HCT116 (cell line): ENCODE measurements at regions not wholly inside any gene's neighbourhood (a gene's known extent, or its start where the extent isn't known, plus 50 kb on each side); places are given as distances from the start of the nearest gene placed in this dataset.

ENCODE experiments used
- ATAC-seq: fragments of 200-7000 bp; cut with Tn5 transposase; 2 replicates; pipeline ENCODE4 v1.9.1; 2020; ENCODE audit warnings: mild to moderate bottlenecking, moderate library complexity
- BruUV-seq: library from RNA; stranded (reverse); fragments of 400-500 nt; replicated peaks from 2 replicates; lab custom pipeline; 2021; lab: Mats Ljungman, UMichigan
- CTCF ChIA-PET: fragments of 300-600 bp; sonication (Branson Sonifier 250); formaldehyde crosslinking; loops from one replicate; lab custom pipeline; 2021; ENCODE audit warnings: antibody characterized with exemption; lab: Charles Lee
- POLR2A ChIA-PET: fragments of 300-600, 350-600 bp; sonication (Branson Sonifier 250); formaldehyde crosslinking; loops from one replicate; lab custom pipeline; 2021; ENCODE audit warnings: antibody characterized with exemption; lab: Charles Lee
- RAD21 ChIA-PET, 2 experiments: fragments of 300-600 bp; sonication (Branson Sonifier 250); formaldehyde crosslinking; loops; one replicate each; lab custom pipeline; 2023; ENCODE audit warnings: low total read pairs in 2 of 2; ENCODE audit not compliant: uncharacterized antibody in 2 of 2, unreplicated experiment in 2 of 2, low non-redundant PET in 1 of 2; lab: Charles Lee
- DNase-seq: peaks from one replicate; pipeline ENCODE4 v3.0.0-alpha.2; 2010; ENCODE audit warnings: low read depth, low spot score
- H2AFZ ChIP-seq: fragments of 200-600 bp; shearing (Covaris generic), sonication (generic); 2 replicates; pipeline ENCODE4 v1.6.1; 2017; ENCODE audit warnings: low read depth, mixed run types, mixed read lengths, antibody characterized with exemption, low read length; ENCODE audit not compliant: poor library complexity, severe bottlenecking
- H3K27ac ChIP-seq: 2 replicates; pipeline ENCODE4 v1.5.1; 2012; ENCODE audit warnings: low read depth, low read length
- H3K27me3 ChIP-seq: fragments of 200-600 bp; sonication (generic); 2 replicates; pipeline ENCODE4 v1.6.1; 2016; ENCODE audit warnings: mixed run types, low read length, mixed read lengths; ENCODE audit not compliant: insufficient read depth
- H3K36me3 ChIP-seq, 2 experiments: fragments of 200-500 bp in 1 of 2; fragments of 200-600 bp in 1 of 2; sonication (Bioruptor generic) in 1 of 2; sonication (generic) in 1 of 2; 2 replicates each; pipeline versions ENCODE4 v1.5.1 to v1.6.1; 2014 to 2016; ENCODE audit warnings: low read length in 2 of 2, inconsistent platforms in 1 of 2, mixed read lengths in 1 of 2, mixed run types in 1 of 2; ENCODE audit not compliant: insufficient read depth in 2 of 2, control insufficient read depth in 1 of 2
- H3K4me1 ChIP-seq, 2 experiments: fragments of 200-600 bp in 1 of 2; sonication (generic) in 1 of 2; 2 replicates each; pipeline versions ENCODE4 v1.5.1 to v1.6.1; 2012 to 2017; ENCODE audit warnings: low read length in 2 of 2, inconsistent platforms in 1 of 2, mild to moderate bottlenecking in 1 of 2, mixed read lengths in 1 of 2, mixed run types in 1 of 2, moderate library complexity in 1 of 2; ENCODE audit not compliant: insufficient read depth in 2 of 2, control insufficient read depth in 1 of 2
- H3K4me2 ChIP-seq: fragments of 200-600 bp; sonication (generic); 2 replicates; pipeline ENCODE4 v1.6.1; 2017; ENCODE audit warnings: mixed run types, low read length, mixed read lengths
- H3K4me3 ChIP-seq, 2 experiments: fragments of 200-600 bp in 1 of 2; sonication (generic) in 1 of 2; replicated peaks in 1 of 2; 2 replicates each; pipeline ENCODE4 v1.5.1; 2011 to 2016; ENCODE audit warnings: low read length in 2 of 2, control low read depth in 1 of 2, low read depth in 1 of 2, mild to moderate bottlenecking in 1 of 2, mixed read lengths in 1 of 2, mixed run types in 1 of 2
- H3K79me2 ChIP-seq: fragments of 200-600 bp; sonication (generic); 2 replicates; pipeline ENCODE4 v1.6.1; 2017; ENCODE audit warnings: mild to moderate bottlenecking, mixed run types, low read length, moderate library complexity, mixed read lengths; ENCODE audit not compliant: insufficient read depth
- H3K9ac ChIP-seq: fragments of 200-600 bp; sonication (generic); 2 replicates; pipeline ENCODE4 v1.6.1; 2016; ENCODE audit warnings: low read length, mixed read lengths
- H3K9me2 ChIP-seq: fragments of 200-600 bp; sonication (generic), shearing (Covaris generic); 2 replicates; pipeline ENCODE4 v1.6.1; 2017; ENCODE audit warnings: mixed run types, mild to moderate bottlenecking, moderate library complexity; ENCODE audit not compliant: insufficient read depth
- H3K9me3 ChIP-seq, 2 experiments: fragments of 200-500 bp in 1 of 2; fragments of 200-600 bp in 1 of 2; sonication (Bioruptor generic) in 1 of 2; sonication (generic) in 1 of 2; 2 replicates each; pipeline ENCODE4 v1.6.1; 2014 to 2017; ENCODE audit warnings: low read length in 2 of 2, mixed read lengths in 2 of 2, inconsistent platforms in 1 of 2, low read depth in 1 of 2, mild to moderate bottlenecking in 1 of 2, mixed run types in 1 of 2, moderate library complexity in 1 of 2; ENCODE audit not compliant: control insufficient read depth in 1 of 2, insufficient read depth in 1 of 2
- H4K20me1 ChIP-seq: fragments of 200-600 bp; sonication (generic), shearing (Covaris generic); 2 replicates; pipeline ENCODE4 v1.6.1; 2017; ENCODE audit warnings: mixed run types, mild to moderate bottlenecking, moderate library complexity; ENCODE audit not compliant: insufficient read depth
- CBX3 ChIP-seq: IDR thresholded peaks from 2 replicates; pipeline ENCODE4 v1.6.1; 2012; ENCODE audit warnings: low read depth
- CEBPB ChIP-seq: IDR thresholded peaks from 2 replicates; pipeline ENCODE4 v1.6.1; 2012; ENCODE audit warnings: low read depth
- EGR1 ChIP-seq: IDR thresholded peaks from 2 replicates; pipeline ENCODE4 v1.6.1; 2012; ENCODE audit warnings: low read depth
- ELF1 ChIP-seq: IDR thresholded peaks from 2 replicates; pipeline ENCODE4 v1.6.1; 2012; ENCODE audit warnings: low read depth, borderline replicate concordance
- EZH2 ChIP-seq: fragments of 200-600 bp; sonication (generic); IDR thresholded peaks from 2 replicates; pipeline ENCODE4 v1.6.1; 2017; ENCODE audit warnings: antibody characterized with exemption, mixed run types
- FOSL1 ChIP-seq: IDR thresholded peaks from 2 replicates; pipeline ENCODE4 v1.6.1; 2012; ENCODE audit warnings: low read depth
- JUND ChIP-seq: IDR thresholded peaks from 2 replicates; pipeline ENCODE4 v1.6.1; 2012
- MAX ChIP-seq: IDR thresholded peaks from 2 replicates; pipeline ENCODE4 v1.6.1; 2012
- POLR2A ChIP-seq: IDR thresholded peaks from 2 replicates; pipeline ENCODE4 v1.7.0; 2011; ENCODE audit warnings: borderline replicate concordance; ENCODE audit not compliant: insufficient read depth, insufficient read length; ENCODE audit errors: extremely low read depth
- POLR2AphosphoS5 ChIP-seq: IDR thresholded peaks from 2 replicates; pipeline ENCODE4 v1.6.1; 2011; ENCODE audit warnings: mild to moderate bottlenecking, low read depth, low read length, moderate library complexity
- SRF ChIP-seq: IDR thresholded peaks from 2 replicates; pipeline ENCODE4 v1.6.1; 2012; ENCODE audit warnings: low read depth
- YY1 ChIP-seq: IDR thresholded peaks from 2 replicates; pipeline ENCODE4 v1.6.1; 2011; ENCODE audit warnings: low read length, low read depth, moderate library complexity, mild to moderate bottlenecking; ENCODE audit not compliant: insufficient replicate concordance; ENCODE audit errors: extremely low read depth
- ZFX ChIP-seq: fragments of 450-650 bp; IDR thresholded peaks from 2 replicates; pipeline ENCODE4 v1.6.1; 2017
- intact Hi-C: fragments of 100-400 bp; cut with micrococcal nuclease; formaldehyde crosslinking; loops from 2 replicates; pipeline ENCODE4 v1.10.0; 2022
- TF ChIP-seq, protein P1 (sequence below): IDR thresholded peaks from 2 replicates; pipeline ENCODE4 v1.6.1; 2011; ENCODE audit warnings: mild to moderate bottlenecking, low read length, moderate library complexity; ENCODE audit not compliant: insufficient replicate concordance; ENCODE audit errors: extremely low read depth

- H4K20me1 ChIP-seq: no peaks in the 10 kb centered on the region
- no peak for DNase-seq
- H3K9me2 ChIP-seq: no peaks in the 10 kb centered on the region
- H3K27me3 ChIP-seq: 0 out of 2 replicates have a peak, but pooled peaks cover 9% of the 10 kb centered on the region
- peaks cover 0 to 7% of the 10 kb centered on the region in 2 experiments; a peak in 1 of 4 replicates for H3K4me1 ChIP-seq
- H3K79me2 ChIP-seq: no peaks in the 10 kb centered on the region
- H3K9me3 ChIP-seq: no peaks in the 10 kb centered on the region
- no peak overlapping the region for H3K27ac ChIP-seq
- ChIA-PET RAD21 (no interaction called here), POLR2A (no interaction called here), CTCF (no interaction called here)
- BruUV-seq: no TSS peak
- no peak overlapping the region for H3K9ac ChIP-seq
- no peak overlapping the region for H3K4me3 ChIP-seq
- no peak overlapping the region for H3K4me2 ChIP-seq
- ATAC-seq: no peak
- no peak overlapping the region for H2AFZ ChIP-seq
- no peaks in the 10 kb centered on the region for H3K36me3 ChIP-seq
- intact Hi-C loops: no loop called here
- TF ChIP-seq EGR1 (no peak), SRF (no peak), MAX (no peak), POLR2AphosphoS5 (no peak), POLR2A (no peak), ELF1 (no peak), YY1 (no peak), ZFX (no peak), CEBPB (no peak), EZH2 (no peak), FOSL1 (no peak), JUND (no peak), CBX3 (no peak)
- TF ChIP-seq, protein P1, sequence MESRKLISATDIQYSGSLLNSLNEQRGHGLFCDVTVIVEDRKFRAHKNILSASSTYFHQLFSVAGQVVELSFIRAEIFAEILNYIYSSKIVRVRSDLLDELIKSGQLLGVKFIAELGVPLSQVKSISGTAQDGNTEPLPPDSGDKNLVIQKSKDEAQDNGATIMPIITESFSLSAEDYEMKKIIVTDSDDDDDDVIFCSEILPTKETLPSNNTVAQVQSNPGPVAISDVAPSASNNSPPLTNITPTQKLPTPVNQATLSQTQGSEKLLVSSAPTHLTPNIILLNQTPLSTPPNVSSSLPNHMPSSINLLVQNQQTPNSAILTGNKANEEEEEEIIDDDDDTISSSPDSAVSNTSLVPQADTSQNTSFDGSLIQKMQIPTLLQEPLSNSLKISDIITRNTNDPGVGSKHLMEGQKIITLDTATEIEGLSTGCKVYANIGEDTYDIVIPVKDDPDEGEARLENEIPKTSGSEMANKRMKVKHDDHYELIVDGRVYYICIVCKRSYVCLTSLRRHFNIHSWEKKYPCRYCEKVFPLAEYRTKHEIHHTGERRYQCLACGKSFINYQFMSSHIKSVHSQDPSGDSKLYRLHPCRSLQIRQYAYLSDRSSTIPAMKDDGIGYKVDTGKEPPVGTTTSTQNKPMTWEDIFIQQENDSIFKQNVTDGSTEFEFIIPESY: no peak
These were observed 151.4 kb upstream of the CALCR start for GRCh38 chr7:93725954-93726353.
